T-helper 1 cell (primary cell): ENCODE measurements at regions not wholly inside any gene's neighbourhood (a gene's known extent, or its start where the extent isn't known, plus 50 kb on each side); places are given as distances from the start of the nearest gene placed in this dataset.
A peak's percentile ranks its signal among the peaks of the same experiment; 100 is the strongest.
"Not testable (repeated sequence)": the region's sequence is repeated elsewhere in the genome, so short reads cannot be mapped to it uniquely, and the experiment has no call there.

Experiments
- DNase-seq, 5 donors: peaks; one replicate each; pipeline ENCODE4 v3.0.0-alpha.2; 2012 to 2020

- DNase-seq = no peak
These were observed 92.8 kb upstream of the PARD3 start for GRCh38 chr10:34907743-34908430.

DNA sequence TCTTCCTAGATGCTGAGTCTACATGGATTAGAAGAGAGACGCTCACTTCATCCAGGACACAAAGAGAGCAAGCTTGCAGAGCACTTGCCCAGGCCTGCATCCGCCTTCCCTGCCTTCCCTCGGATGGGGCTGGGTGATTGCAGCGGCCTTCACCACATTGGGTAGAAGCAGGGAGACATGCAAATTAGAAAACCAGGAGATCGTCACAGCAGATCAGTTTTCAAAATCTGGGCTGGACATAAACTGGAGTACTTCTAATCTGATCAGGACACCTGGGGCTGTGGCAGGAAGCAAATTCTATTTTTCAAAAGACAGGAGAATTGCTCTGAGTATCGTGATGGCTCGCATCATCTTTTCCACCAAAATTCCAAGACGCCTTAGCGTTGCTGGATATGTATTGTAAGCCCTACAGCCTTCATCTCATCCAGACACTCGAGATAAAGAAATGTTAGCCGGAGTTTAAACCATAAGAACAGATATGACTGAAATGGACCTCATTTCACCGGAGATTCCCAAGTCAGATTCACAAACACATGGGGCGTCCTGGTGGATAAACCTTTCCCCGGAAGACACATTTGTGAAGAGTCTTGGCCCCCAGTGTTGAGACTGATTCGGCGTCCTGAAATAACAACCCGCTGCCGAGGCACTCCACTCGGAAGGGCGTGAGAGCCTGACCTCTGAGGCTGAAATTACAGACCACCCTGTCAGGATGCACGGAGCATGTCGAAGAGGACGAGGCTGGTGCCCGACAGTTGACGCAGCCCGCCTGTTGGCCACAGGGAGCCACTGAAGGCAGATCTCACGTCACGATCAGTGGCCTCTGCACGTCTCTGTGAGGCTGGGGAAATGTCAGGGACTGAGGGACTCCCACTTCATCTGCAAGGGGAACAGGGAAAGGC is 91.2 kb upstream of the PARD3 start:
- no peak for DNase-seq

GRCh38 chr10:34905200-34905927 is 90.3 kb upstream of the PARD3 start:
- DNase-seq = no peak

- DNase-seq = no peak
These were observed 89.1 kb upstream of the PARD3 start for GRCh38 chr10:34904191-34904590.

DNA sequence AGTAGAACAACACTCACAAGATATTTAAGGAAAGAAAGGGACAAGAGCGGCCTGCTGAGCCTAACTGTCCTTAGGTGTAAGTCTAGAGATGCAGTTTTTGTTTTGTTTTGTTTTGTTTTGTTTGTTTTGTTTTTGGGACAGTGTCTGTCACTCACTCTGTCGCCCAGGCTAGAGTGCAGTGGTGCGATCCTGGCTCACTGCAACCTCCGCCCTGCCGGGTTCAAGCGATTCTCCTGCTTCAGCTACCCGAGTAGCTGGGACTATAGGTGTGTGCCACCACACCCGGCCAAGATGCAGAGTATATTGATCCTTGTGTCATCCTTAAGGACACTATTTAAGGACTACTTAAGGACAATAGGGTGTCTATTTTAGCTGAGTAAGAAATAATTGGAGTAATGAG is 84.1 kb upstream of the PARD3 start:
- DNase-seq = no peak

DNA sequence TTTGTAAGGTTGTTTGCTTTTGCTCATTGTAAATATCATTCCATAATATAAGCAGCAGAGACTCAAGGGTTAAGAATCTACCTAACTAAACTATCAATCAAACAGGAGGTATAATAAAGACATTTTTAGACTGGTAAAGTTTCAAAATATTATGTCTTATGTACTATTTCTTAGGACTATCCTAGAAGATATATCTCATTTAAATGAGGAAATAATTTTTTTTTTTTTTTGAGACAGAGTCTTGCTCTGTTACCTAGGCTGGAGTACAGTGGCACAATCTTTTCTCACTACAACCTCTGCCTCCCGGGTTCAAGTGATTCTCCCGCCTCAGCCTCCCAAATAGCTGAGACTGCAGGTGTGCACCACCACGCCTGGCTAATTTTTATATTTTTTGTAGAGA is 80.9 kb upstream of the PARD3 start:
- no peak for DNase-seq

- DNase-seq = not testable (repeated sequence)
These were observed 80.0 kb upstream of the PARD3 start for GRCh38 chr10:34895046-34895445.

- not testable (repeated sequence) for DNase-seq
These were observed 77.4 kb upstream of the PARD3 start for GRCh38 chr10:34892521-34892920.

DNA sequence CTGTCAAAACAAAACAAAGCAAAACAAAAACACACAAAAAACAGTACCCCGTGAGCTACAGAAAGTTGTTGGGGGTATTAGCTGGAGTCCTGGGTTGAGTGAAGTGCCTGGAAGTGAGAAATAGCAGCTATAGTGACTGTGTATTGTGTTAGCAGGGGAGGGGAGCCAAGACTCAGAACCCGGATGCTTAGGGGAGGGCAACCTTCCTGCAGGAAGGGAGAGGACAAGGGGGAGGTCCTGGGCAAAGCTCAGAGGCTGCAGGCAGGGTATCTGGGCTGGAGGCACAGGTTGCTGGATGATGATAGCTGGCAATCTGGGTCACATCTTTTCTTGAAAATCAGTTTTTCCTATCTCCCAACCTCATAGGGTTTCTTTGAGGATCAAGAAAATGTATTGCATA is 75.8 kb upstream of the PARD3 start:
- no peak for DNase-seq

- DNase-seq = no peak
These were observed 74.1 kb upstream of the PARD3 start for GRCh38 chr10:34889004-34889869.

GRCh38 chr10:34886906-34887642 is 72.0 kb upstream of the PARD3 start:
- no peak for DNase-seq

DNA sequence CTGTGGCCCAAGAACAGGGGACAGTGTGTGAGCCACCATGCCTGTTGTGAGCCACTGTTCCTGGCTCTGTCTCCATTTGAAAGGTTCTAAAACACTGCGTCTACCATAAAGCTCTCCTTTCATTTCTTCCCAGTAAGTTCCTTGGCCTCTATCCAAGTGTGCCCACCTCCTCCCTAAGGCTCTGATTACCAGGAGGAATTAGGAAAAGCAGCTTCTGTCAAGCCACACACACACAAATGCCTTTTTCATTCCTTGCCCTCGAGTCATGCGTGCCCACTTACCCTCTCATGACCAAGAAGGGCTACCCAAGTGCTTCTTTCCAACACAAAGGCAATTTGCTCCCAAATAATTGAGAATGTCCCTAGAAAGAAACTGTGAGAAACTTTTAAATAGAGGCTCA is 70.8 kb upstream of the PARD3 start:
- DNase-seq = no peak

GRCh38 chr10:34885011-34885410 is 69.9 kb upstream of the PARD3 start:
- no peak for DNase-seq

DNA sequence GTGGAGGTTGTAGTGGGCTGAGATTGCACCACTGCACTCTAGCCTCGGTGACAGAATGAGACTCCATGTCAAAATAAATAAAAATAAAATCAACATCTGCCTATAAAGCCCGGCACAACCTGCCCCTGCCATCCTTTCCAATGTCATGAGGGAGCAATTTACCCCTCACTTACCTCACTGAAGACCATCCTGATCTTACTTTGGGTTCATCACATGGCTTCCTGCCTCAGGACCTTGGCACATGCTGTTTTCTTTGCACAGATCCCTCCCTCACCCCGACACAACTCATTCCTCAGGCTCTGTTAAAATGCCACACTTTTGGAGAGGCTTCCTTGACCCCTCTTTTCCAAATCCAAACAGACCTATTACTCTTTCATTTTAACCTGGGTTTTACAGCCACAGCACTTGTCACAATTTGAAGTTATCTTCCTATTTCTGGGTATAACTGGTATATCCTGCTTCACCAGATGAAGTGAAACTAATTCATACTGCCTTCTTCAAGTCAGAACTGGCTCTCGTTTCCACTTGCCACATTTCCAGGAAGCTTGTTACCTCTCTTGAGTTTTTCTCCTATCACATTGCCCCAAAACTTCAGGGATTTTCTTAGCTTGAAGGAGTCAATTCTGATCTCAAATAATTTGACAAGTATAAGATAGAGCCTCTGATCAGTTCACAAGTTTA is 69.3 kb upstream of the PARD3 start:
- peak in 1 of 5 donors; percentile 32 for DNase-seq

GRCh38 chr10:34880817-34881216 is 65.7 kb upstream of the PARD3 start:
- no peak for DNase-seq

GRCh38 chr10:34878651-34879050 is 63.6 kb upstream of the PARD3 start:
- not testable (repeated sequence) for DNase-seq

DNA sequence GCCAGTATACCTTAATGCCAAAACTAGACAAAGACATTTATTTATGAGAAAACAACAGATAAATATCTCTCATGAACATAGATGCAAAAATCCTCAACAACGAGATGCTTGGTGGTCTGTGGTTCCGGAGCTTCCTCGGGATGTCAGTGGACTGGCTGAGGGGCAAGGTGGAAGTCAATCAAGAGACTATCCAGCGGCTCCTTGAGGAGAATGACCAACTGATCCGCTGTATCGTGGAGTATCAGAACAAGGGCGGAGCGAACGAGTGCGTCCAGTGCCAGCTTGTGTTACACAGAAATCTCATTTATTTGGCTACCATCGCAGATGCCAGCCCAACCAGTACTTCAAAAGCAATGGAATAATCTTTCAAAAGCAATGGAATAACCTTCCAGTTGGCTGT is 60.0 kb upstream of the PARD3 start:
- no peak for DNase-seq

- DNase-seq = no peak
These were observed 57.7 kb upstream of the PARD3 start for GRCh38 chr10:34872820-34873219.

GRCh38 chr10:34869135-34869836 is 54.2 kb upstream of the PARD3 start:
- peak in 1 of 5 donors; percentile 14 for DNase-seq

- no peak for DNase-seq
These were observed 53.5 kb upstream of the PARD3 start for GRCh38 chr10:34868589-34868988.
